Endothelial cell of umbilical vein (primary cell): ENCODE measurements at regions not wholly inside any gene's neighbourhood (a gene's known extent, or its start where the extent isn't known, plus 50 kb on each side); places are given as distances from the start of the nearest gene placed in this dataset.

Experiments
- BruUV-seq: library from RNA; stranded (reverse); fragments of 400-500 nt; replicated peaks from 2 replicates; lab custom pipeline; 2021; lab: Mats Ljungman, UMichigan
- CTCF ChIA-PET: fragments of 300-600, 350-600 bp; sonication (Branson Sonifier 250); formaldehyde crosslinking; loops from one replicate; lab custom pipeline; 2021; ENCODE audit warnings: antibody characterized with exemption, inconsistent platforms; lab: Charles Lee
- POLR2A ChIA-PET: fragments of 300-600, 350-600 bp; sonication (Branson Sonifier 250); formaldehyde crosslinking; loops from one replicate; lab custom pipeline; 2021; ENCODE audit warnings: antibody characterized with exemption, inconsistent platforms; lab: Charles Lee
- DNase-seq: peaks from one replicate; pipeline ENCODE4 v3.0.0-alpha.2; 2011; ENCODE audit warnings: low read depth, low spot score
- FAIRE-seq: peaks from 2 replicates; lab custom pipeline; 2011; peaks lifted over from hg19 to GRCh38; lab: Jason Lieb, UNC
- H2AFZ ChIP-seq: 2 replicates; pipeline ENCODE4 v1.6.0; 2012; ENCODE audit warnings: low read depth, low read length, control low read depth, inconsistent platforms
- H3K27ac ChIP-seq: 2 replicates; pipeline ENCODE4 v1.5.1; 2011; ENCODE audit warnings: low read depth, mild to moderate bottlenecking, control low read depth, low read length, moderate library complexity; ENCODE audit not compliant: insufficient read depth
- H3K27me3 ChIP-seq, 2 experiments: 2 replicates each; pipeline versions ENCODE4 v1.6.0 to v1.6.1; 2011; ENCODE audit warnings: low read length in 2 of 2, mixed read lengths in 1 of 2; ENCODE audit not compliant: control insufficient read depth in 2 of 2, insufficient read depth in 2 of 2
- H3K36me3 ChIP-seq, 2 experiments: 2 replicates in 1 of 2; 3 replicates in 1 of 2; pipeline ENCODE4 v1.5.1; 2011; ENCODE audit warnings: low read length in 2 of 2, mild to moderate bottlenecking in 1 of 2, moderate library complexity in 1 of 2; ENCODE audit not compliant: control insufficient read depth in 2 of 2, insufficient read depth in 2 of 2; ENCODE audit errors: extremely low read depth in 1 of 2
- H3K4me1 ChIP-seq: 3 replicates; pipeline ENCODE4 v1.5.1; 2011; ENCODE audit warnings: mild to moderate bottlenecking, low read length; ENCODE audit not compliant: control insufficient read depth, insufficient read depth; ENCODE audit errors: extremely low read depth
- H3K4me2 ChIP-seq: 2 replicates; pipeline ENCODE4 v1.6.1; 2011; ENCODE audit warnings: low read length, control low read depth, mixed read lengths; ENCODE audit not compliant: insufficient read depth
- H3K4me3 ChIP-seq, 3 experiments: fragments of 200-600 bp in 1 of 3; sonication (generic), shearing (Covaris generic) in 1 of 3; replicated peaks in 1 of 3; 2 replicates each; pipeline ENCODE4 v1.5.1; 2011 to 2016; ENCODE audit warnings: control low read depth in 3 of 3, low read length in 3 of 3, mild to moderate bottlenecking in 2 of 3, inconsistent platforms in 1 of 3, low read depth in 1 of 3, moderate library complexity in 1 of 3; ENCODE audit not compliant: insufficient read depth in 1 of 3
- H3K79me2 ChIP-seq: 2 replicates; pipeline ENCODE4 v1.6.0; 2012; ENCODE audit warnings: low read length, inconsistent platforms; ENCODE audit not compliant: control insufficient read depth, insufficient read depth
- H3K9ac ChIP-seq: replicated peaks from 2 replicates; pipeline ENCODE3; 2011; ENCODE audit warnings: low read length, control low read depth; ENCODE audit not compliant: insufficient read depth; ENCODE audit errors: extremely low read depth
- H3K9me1 ChIP-seq: replicated peaks from 3 replicates; pipeline ENCODE4 v1.6.0; 2011; ENCODE audit warnings: mild to moderate bottlenecking, low read length; ENCODE audit not compliant: control insufficient read depth, insufficient read depth; ENCODE audit errors: extremely low read depth
- H3K9me3 ChIP-seq: replicated peaks from 2 replicates; pipeline ENCODE4 v1.5.1; 2012; ENCODE audit warnings: low read length, inconsistent platforms; ENCODE audit not compliant: control insufficient read depth, insufficient read depth
- H4K20me1 ChIP-seq: replicated peaks from 2 replicates; pipeline ENCODE3; 2011; ENCODE audit warnings: mild to moderate bottlenecking, low read length; ENCODE audit not compliant: control insufficient read depth, insufficient read depth; ENCODE audit errors: extremely low read depth
- CTCF ChIP-seq, 2 donors: IDR thresholded peaks; 1 replicate in 1 of 2; 2 replicates in 1 of 2; pipeline ENCODE4 v1.5.1; 2011; ENCODE audit warnings: low read length in 2 of 2, mild to moderate bottlenecking in 2 of 2, moderate library complexity in 2 of 2, control low read depth in 1 of 2, inconsistent platforms in 1 of 2, low read depth in 1 of 2; ENCODE audit not compliant: insufficient read depth in 1 of 2; ENCODE audit errors: extremely low read depth in 1 of 2
- EZH2 ChIP-seq: IDR thresholded peaks from 2 replicates; pipeline ENCODE4 v1.6.1; 2012; ENCODE audit warnings: borderline replicate concordance, low read depth, mild to moderate bottlenecking, moderate library complexity, low read length, inconsistent platforms; ENCODE audit not compliant: severe bottlenecking
- FOS ChIP-seq: IDR thresholded peaks from 2 replicates; pipeline ENCODE4 v1.6.1; 2011; ENCODE audit warnings: mild to moderate bottlenecking, low read length, moderate library complexity, borderline replicate concordance; ENCODE audit not compliant: insufficient read depth
- GATA2 ChIP-seq: IDR thresholded peaks from 2 replicates; pipeline ENCODE4 v1.7.0; 2011; ENCODE audit warnings: low read depth, mild to moderate bottlenecking, moderate library complexity, mixed read lengths, low read length; ENCODE audit not compliant: insufficient read length, insufficient read depth
- JUN ChIP-seq: IDR thresholded peaks from 2 replicates; pipeline ENCODE4 v1.6.1; 2011; ENCODE audit warnings: borderline replicate concordance, low read depth; ENCODE audit not compliant: insufficient read length, insufficient read depth
- MAX ChIP-seq: IDR thresholded peaks from 2 replicates; pipeline ENCODE4 v1.6.1; 2011; ENCODE audit not compliant: insufficient read depth, insufficient read length
- MYC ChIP-seq: IDR thresholded peaks from one replicate; pipeline ENCODE4 v1.6.1; 2011; ENCODE audit warnings: mild to moderate bottlenecking, low read depth, low read length
- POLR2A ChIP-seq: IDR thresholded peaks from 2 replicates; pipeline ENCODE4 v1.6.1; 2012; ENCODE audit warnings: low read depth, mild to moderate bottlenecking, control low read depth, low read length
- POLR2AphosphoS5 ChIP-seq: IDR thresholded peaks from 2 replicates; pipeline ENCODE4 v1.6.1; 2012; ENCODE audit warnings: low read depth, mild to moderate bottlenecking, control low read depth, low read length, moderate library complexity; ENCODE audit not compliant: insufficient read depth
- dilution Hi-C: fragments of 300-500 bp; cut with MboI; formaldehyde crosslinking; loops from one replicate; pipeline ENCODE4 v1.15.0; 2019; ENCODE audit warnings: low sequenced_read_pairs; ENCODE audit not compliant: extremely low pct_ligation_motif_present
- intact Hi-C: fragments of 100-400 bp; cut with micrococcal nuclease; formaldehyde crosslinking; loops from one replicate; pipeline ENCODE4 v1.10.0; 2022

- TF ChIP-seq MAX, result no peak
- no peak for TF ChIP-seq POLR2AphosphoS5
- TF ChIP-seq GATA2, result no peak
- no peak for TF ChIP-seq MYC
- TF ChIP-seq JUN, result no peak
- TF ChIP-seq EZH2, result no peak
- no peak for TF ChIP-seq CTCF (IDR thresholded peaks at IDR 0.05; ENCODE audit: extremely low read depth in 1 of 2, insufficient read depth in 1 of 2, low read depth in 1 of 2, low read length in 2 of 2)
- no peak for TF ChIP-seq POLR2A
- no peak for TF ChIP-seq FOS
- CTCF ChIA-PET, result no interaction called here
- Histone ChIP-seq H2AFZ (no peak overlapping the region), H3K4me3 (no peak overlapping the region), H3K27me3 (no peaks in the 10 kb centered on the region), H3K4me1 (no peaks in the 10 kb centered on the region), H3K79me2 (no peaks in the 10 kb centered on the region), H3K27ac (no peak overlapping the region), H3K9me1 (no peaks in the 10 kb centered on the region), H4K20me1 (no peaks in the 10 kb centered on the region), H3K9me3 (no peaks in the 10 kb centered on the region), H3K9ac (no peak overlapping the region), H3K36me3 (no peaks in the 10 kb centered on the region), H3K4me2 (no peak overlapping the region)
- FAIRE-seq (no peak), DNase-seq (no peak)
- dilution Hi-C loops (no loop called here), intact Hi-C loops (no loop called here)
- POLR2A ChIA-PET, result no interaction called here
- BruUV-seq, result no TSS peak
These were observed 1091.2 kb upstream of the LRRTM1 start for GRCh38 chr2:81395746-81396145.
